DOHH2 (cell line): ENCODE measurements at regions not wholly inside any gene's neighbourhood (a gene's known extent, or its start where the extent isn't known, plus 50 kb on each side); places are given as distances from the start of the nearest gene placed in this dataset.

Source experiments
- H3F3A ChIP-seq: fragments of 200-600 bp; sonication (generic), shearing (Covaris generic); 2 replicates; pipeline ENCODE4 v1.6.0; 2016; ENCODE audit warnings: antibody characterized with exemption, mild to moderate bottlenecking; ENCODE audit not compliant: control insufficient read depth, insufficient read depth
- H3K27ac ChIP-seq: fragments of 200-600 bp; sonication (generic); 2 replicates; pipeline ENCODE4 v1.5.1; 2014; ENCODE audit warnings: low read depth, mild to moderate bottlenecking, low read length, moderate library complexity
- H3K27me3 ChIP-seq: fragments of 200-600 bp; sonication (generic); 2 replicates; pipeline ENCODE4 v1.6.1; 2014; ENCODE audit warnings: mild to moderate bottlenecking, low read length, mixed read lengths; ENCODE audit not compliant: control insufficient read depth
- H3K36me3 ChIP-seq: fragments of 200-600 bp; sonication (generic); 2 replicates; pipeline ENCODE4 v1.6.1; 2014; ENCODE audit warnings: mild to moderate bottlenecking, low read length, moderate library complexity, mixed read lengths; ENCODE audit not compliant: control insufficient read depth
- H3K4me1 ChIP-seq: fragments of 200-600 bp; sonication (generic); 2 replicates; pipeline ENCODE4 v1.6.1; 2014; ENCODE audit warnings: mild to moderate bottlenecking, low read length, mixed read lengths; ENCODE audit not compliant: control insufficient read depth
- H3K4me2 ChIP-seq: fragments of 200-600 bp; sonication (generic); 2 replicates; pipeline ENCODE4 v1.6.0; 2014; ENCODE audit warnings: mild to moderate bottlenecking, low read length, moderate library complexity
- H3K4me3 ChIP-seq: fragments of 200-600 bp; sonication (generic); 2 replicates; pipeline ENCODE4 v1.5.1; 2014; ENCODE audit warnings: mild to moderate bottlenecking, low read length, mixed read lengths
- H3K79me2 ChIP-seq: fragments of 200-600 bp; sonication (generic); 2 replicates; pipeline ENCODE4 v1.6.1; 2014; ENCODE audit warnings: mild to moderate bottlenecking, low read length, mixed read lengths; ENCODE audit not compliant: control insufficient read depth
- H3K9me2 ChIP-seq: fragments of 200-600 bp; sonication (generic); replicated peaks from 2 replicates; pipeline ENCODE4 v1.6.1; 2014; ENCODE audit warnings: mild to moderate bottlenecking, low read length, mixed read lengths; ENCODE audit not compliant: control insufficient read depth
- H3K9me3 ChIP-seq: fragments of 200-600 bp; sonication (generic); 2 replicates; pipeline ENCODE4 v1.6.1; 2014; ENCODE audit warnings: antibody characterized with exemption, low read length, mixed read lengths; ENCODE audit not compliant: control insufficient read depth, insufficient read depth
- H4K20me1 ChIP-seq: fragments of 200-600 bp; sonication (generic); 2 replicates; pipeline ENCODE4 v1.6.0; 2014; ENCODE audit warnings: low read depth, mild to moderate bottlenecking, antibody characterized with exemption, low read length, moderate library complexity; ENCODE audit not compliant: control insufficient read depth, insufficient read depth
- CTCF ChIP-seq: fragments of 200-600 bp; sonication (generic); IDR thresholded peaks from one replicate; pipeline ENCODE4 v1.5.1; 2014; ENCODE audit warnings: antibody characterized with exemption, mild to moderate bottlenecking, low read depth, low read length; ENCODE audit not compliant: poor library complexity, severe bottlenecking
- EZH2phosphoT487 ChIP-seq: fragments of 200-600 bp; sonication (generic); IDR thresholded peaks from 2 replicates; pipeline ENCODE4 v1.6.1; 2017; ENCODE audit warnings: borderline replicate concordance, mild to moderate bottlenecking, antibody characterized with exemption, low read length, moderate library complexity, mixed read lengths

- H3K4me1 ChIP-seq, result no peaks in the 10 kb centered on the region
- no peaks in the 10 kb centered on the region for H4K20me1 ChIP-seq
- no peaks in the 10 kb centered on the region for H3F3A ChIP-seq
- no peaks in the 10 kb centered on the region; the same call in 1 of the 2 replicates for H3K9me3 ChIP-seq
- no peaks in the 10 kb centered on the region for H3K27me3 ChIP-seq
- TF ChIP-seq EZH2phosphoT487, result no peak
- TF ChIP-seq CTCF, result no peak
- H3K4me3 ChIP-seq, result no peak overlapping the region
- H3K27ac ChIP-seq, result no peak overlapping the region
- no peak overlapping the region for H3K4me2 ChIP-seq
- no peaks in the 10 kb centered on the region for H3K36me3 ChIP-seq
- H3K79me2 ChIP-seq, result no peaks in the 10 kb centered on the region
- no peaks in the 10 kb centered on the region for H3K9me2 ChIP-seq
Measured at GRCh38 chr12:43180242-43180641, 371.8 kb downstream of the ADAMTS20 start.

GRCh38 chr12:43179486-43179885 is 372.5 kb downstream of the ADAMTS20 start:
- Histone ChIP-seq H3K4me2 (no peak overlapping the region), H3K27me3 (no peaks in the 10 kb centered on the region), H3F3A (no peaks in the 10 kb centered on the region), H3K9me2 (no peaks in the 10 kb centered on the region), H3K79me2 (no peaks in the 10 kb centered on the region), H3K9me3 (no peaks in the 10 kb centered on the region; the same call in 1 of the 2 replicates), H3K4me1 (no peaks in the 10 kb centered on the region), H4K20me1 (no peaks in the 10 kb centered on the region), H3K27ac (no peak overlapping the region), H3K4me3 (no peak overlapping the region), H3K36me3 (no peaks in the 10 kb centered on the region)
- TF ChIP-seq EZH2phosphoT487, result no peak
- TF ChIP-seq CTCF, result no peak

GRCh38 chr12:43177276-43177675 is 374.7 kb downstream of the ADAMTS20 start:
- Histone ChIP-seq H3K4me3 (no peak overlapping the region), H3K79me2 (no peaks in the 10 kb centered on the region), H3K9me3 (no peaks in the 10 kb centered on the region; the same call in 1 of the 2 replicates), H3K36me3 (no peaks in the 10 kb centered on the region), H3F3A (no peaks in the 10 kb centered on the region), H3K4me1 (no peaks in the 10 kb centered on the region), H3K9me2 (no peaks in the 10 kb centered on the region), H4K20me1 (no peaks in the 10 kb centered on the region), H3K27ac (no peak overlapping the region), H3K4me2 (no peak overlapping the region), H3K27me3 (no peaks in the 10 kb centered on the region)
- no peak for TF ChIP-seq CTCF
- TF ChIP-seq EZH2phosphoT487, result no peak
